ENCODE measurements at regions not wholly inside any gene's neighbourhood (a gene's known extent, or its start where the extent isn't known, plus 50 kb on each side); places are given as distances from the start of the nearest gene placed in this dataset.

DNA sequence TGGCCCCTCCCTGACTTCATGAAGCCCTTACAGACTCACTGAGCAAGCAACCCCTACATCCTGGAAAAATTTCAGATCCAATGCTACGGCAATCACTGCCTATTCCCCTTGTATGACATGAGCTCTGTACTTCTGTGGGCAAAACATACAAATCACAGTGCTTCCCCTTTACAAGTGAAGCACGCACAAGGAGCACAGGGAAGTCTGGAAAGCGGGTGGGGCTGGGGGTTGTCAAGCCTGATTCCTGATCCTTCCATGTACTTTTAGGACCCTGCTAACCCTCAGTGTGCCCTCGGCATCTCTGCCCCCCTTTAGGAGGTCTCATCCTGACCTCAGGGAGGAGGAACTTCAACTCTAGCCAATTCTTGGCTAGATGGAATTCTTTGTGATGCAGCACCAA, 405.7 kb upstream of the POU3F1 start:
- no peak overlapping the region for H3K4me3 ChIP-seq
- no peak for TF ChIP-seq POLR2AphosphoS5 (IDR thresholded peaks at IDR 0.05)
- TF ChIP-seq, protein P1, sequence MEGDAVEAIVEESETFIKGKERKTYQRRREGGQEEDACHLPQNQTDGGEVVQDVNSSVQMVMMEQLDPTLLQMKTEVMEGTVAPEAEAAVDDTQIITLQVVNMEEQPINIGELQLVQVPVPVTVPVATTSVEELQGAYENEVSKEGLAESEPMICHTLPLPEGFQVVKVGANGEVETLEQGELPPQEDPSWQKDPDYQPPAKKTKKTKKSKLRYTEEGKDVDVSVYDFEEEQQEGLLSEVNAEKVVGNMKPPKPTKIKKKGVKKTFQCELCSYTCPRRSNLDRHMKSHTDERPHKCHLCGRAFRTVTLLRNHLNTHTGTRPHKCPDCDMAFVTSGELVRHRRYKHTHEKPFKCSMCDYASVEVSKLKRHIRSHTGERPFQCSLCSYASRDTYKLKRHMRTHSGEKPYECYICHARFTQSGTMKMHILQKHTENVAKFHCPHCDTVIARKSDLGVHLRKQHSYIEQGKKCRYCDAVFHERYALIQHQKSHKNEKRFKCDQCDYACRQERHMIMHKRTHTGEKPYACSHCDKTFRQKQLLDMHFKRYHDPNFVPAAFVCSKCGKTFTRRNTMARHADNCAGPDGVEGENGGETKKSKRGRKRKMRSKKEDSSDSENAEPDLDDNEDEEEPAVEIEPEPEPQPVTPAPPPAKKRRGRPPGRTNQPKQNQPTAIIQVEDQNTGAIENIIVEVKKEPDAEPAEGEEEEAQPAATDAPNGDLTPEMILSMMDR (IDR thresholded peaks at IDR 0.05) = no peak
- no peak for TF ChIP-seq POLR2A (IDR thresholded peaks at IDR 0.05; ENCODE audit: low read depth)
- TF ChIP-seq EP300 (IDR thresholded peaks at IDR 0.05) = no peak
- H3K27me3 ChIP-seq = peaks cover 0 to 38% (median 0%) of the 10 kb centered on the region in 4 donors
- intact Hi-C loops (cut with DNase I) = no loop called here
- no peaks in the 10 kb centered on the region for H3K4me1 ChIP-seq
- H3K36me3 ChIP-seq = no peaks in the 10 kb centered on the region
- DNase-seq (ENCODE audit: extremely low spot score) = peak; percentile 68
- no peaks in the 10 kb centered on the region for H3K9me3 ChIP-seq
- WGBS = 68% methylated on average over 4 of the region's 4 CpGs
- H3K27ac ChIP-seq (replicated peaks in 1 of 4) = no peak overlapping the region

- intact Hi-C loops (cut with DNase I) = no loop called here
- TF ChIP-seq POLR2AphosphoS5 (IDR thresholded peaks at IDR 0.05) (no peak), EP300 (IDR thresholded peaks at IDR 0.05) (no peak), POLR2A (IDR thresholded peaks at IDR 0.05; ENCODE audit: low read depth) (no peak)
- TF ChIP-seq, protein P1 (IDR thresholded peaks at IDR 0.05) = no peak
- no peak overlapping the region for H3K27ac ChIP-seq (replicated peaks in 1 of 4)
- H3K4me1 ChIP-seq = no peaks in the 10 kb centered on the region
- H3K27me3 ChIP-seq = peaks cover 0 to 40% (median 0%) of the 10 kb centered on the region in 4 donors
- no peaks in the 10 kb centered on the region for H3K36me3 ChIP-seq
- 4% methylated on average over 3 of the region's 3 CpGs for WGBS
- no peak overlapping the region for H3K4me3 ChIP-seq
- no peaks in the 10 kb centered on the region for H3K9me3 ChIP-seq
- DNase-seq (ENCODE audit: extremely low spot score) = peak; percentile 79
Measured at GRCh38 chr1:38451541-38451993, 405.0 kb upstream of the POU3F1 start.

DNA sequence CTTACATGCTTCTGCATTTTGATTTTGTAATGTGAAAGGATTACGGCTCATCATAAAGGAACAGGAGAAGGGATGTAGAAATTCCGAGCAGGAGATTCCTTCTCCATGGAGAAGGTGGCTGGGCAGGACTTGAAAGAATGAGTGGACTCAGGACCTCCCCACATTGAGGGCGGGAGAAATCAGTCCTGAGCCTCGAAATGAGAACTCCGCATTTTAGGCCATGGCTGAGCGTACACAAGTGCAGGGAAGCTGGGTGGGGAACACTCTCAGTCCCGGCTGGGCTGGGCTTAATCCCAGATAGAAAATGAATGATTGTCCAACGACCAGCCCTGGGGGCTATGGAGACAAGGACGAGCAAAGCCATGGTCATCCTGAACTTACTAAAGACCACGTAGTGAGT, 402.3 kb upstream of the POU3F1 start:
- no peaks in the 10 kb centered on the region for H3K4me1 ChIP-seq
- WGBS = 87% methylated on average over 10 of the region's 10 CpGs
- H3K27me3 ChIP-seq = peaks cover 0 to 56% (median 7%) of the 10 kb centered on the region in 4 donors
- intact Hi-C loops (cut with DNase I) = no loop called here
- H3K4me3 ChIP-seq = no peak overlapping the region
- no peak overlapping the region for H3K27ac ChIP-seq (replicated peaks in 1 of 4)
- TF ChIP-seq POLR2AphosphoS5 (IDR thresholded peaks at IDR 0.05) (no peak), POLR2A (IDR thresholded peaks at IDR 0.05; ENCODE audit: low read depth) (no peak), EP300 (IDR thresholded peaks at IDR 0.05) (no peak)
- TF ChIP-seq, protein P1 (IDR thresholded peaks at IDR 0.05) = no peak
- H3K36me3 ChIP-seq = no peaks in the 10 kb centered on the region
- peak; percentile 82 for DNase-seq (ENCODE audit: extremely low spot score)
- H3K9me3 ChIP-seq = no peaks in the 10 kb centered on the region

- H3K4me1 ChIP-seq = no peaks in the 10 kb centered on the region
- peaks cover 0 to 3% (median 0%) of the 10 kb centered on the region in 4 donors for H3K9me3 ChIP-seq
- no peak overlapping the region for H3K4me3 ChIP-seq
- TF ChIP-seq, protein P1 (IDR thresholded peaks at IDR 0.05) = no peak
- TF ChIP-seq POLR2AphosphoS5 (IDR thresholded peaks at IDR 0.05) (no peak), EP300 (IDR thresholded peaks at IDR 0.05) (no peak), POLR2A (IDR thresholded peaks at IDR 0.05; ENCODE audit: low read depth) (no peak)
- DNase-seq (ENCODE audit: extremely low spot score) = peak; percentile 90
- intact Hi-C loops (cut with DNase I) = no loop called here
- H3K27me3 ChIP-seq = peaks cover 0 to 66% (median 7%) of the 10 kb centered on the region in 4 donors
- H3K36me3 ChIP-seq = no peaks in the 10 kb centered on the region
- 85% methylated on average over 4 of the region's 4 CpGs for WGBS
- no peak overlapping the region for H3K27ac ChIP-seq (replicated peaks in 1 of 4)
Measured at GRCh38 chr1:38446936-38447335, 400.3 kb upstream of the POU3F1 start.
